ENCODE measurements at regions not wholly inside any gene's neighbourhood (a gene's known extent, or its start where the extent isn't known, plus 50 kb on each side); places are given as distances from the start of the nearest gene placed in this dataset.

DNA sequence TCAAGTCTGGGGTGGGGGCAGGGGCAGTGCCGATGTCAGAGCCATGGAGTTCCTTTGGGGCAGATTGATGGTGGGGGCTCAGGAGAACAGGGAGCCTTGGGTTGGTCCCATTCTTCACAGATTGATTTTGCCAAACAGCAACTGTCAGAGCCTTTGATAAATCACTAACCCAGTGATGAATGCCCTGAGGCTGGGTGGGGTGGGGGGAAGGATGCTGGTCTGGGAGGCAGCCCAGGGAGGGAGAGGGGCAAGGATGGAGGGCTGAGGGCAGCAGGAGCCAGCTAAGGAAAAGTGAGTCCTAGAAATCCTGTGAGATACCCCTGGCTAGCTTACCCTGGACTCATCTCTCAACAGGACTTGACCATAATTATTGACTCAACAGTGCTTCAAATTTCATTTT is 60.1 kb upstream of the ARAP3 start:
- ATAC-seq (no peak), DNase-seq (no peak)
- no peak overlapping the region for H3K27ac ChIP-seq (ENCODE audit: low read depth, low read length)
- no peaks in the 10 kb centered on the region for H3K4me1 ChIP-seq (ENCODE audit: control insufficient read depth in 2 of 2, insufficient read depth in 2 of 2, low read length in 2 of 2)
- no peak overlapping the region for H3K4me3 ChIP-seq (ENCODE audit: low read length)
- no peaks in the 10 kb centered on the region for H3K27me3 ChIP-seq (ENCODE audit: control insufficient read depth in 2 of 2, insufficient read depth in 2 of 2, low read length in 2 of 2)
- H3K9me3 ChIP-seq (ENCODE audit: control insufficient read depth in 2 of 3, low read length in 3 of 3) = no peaks in the 10 kb centered on the region
- ChIA-PET CTCF (no interaction called here), POLR2A (no interaction called here)
- no peak overlapping the region for H3K4me3 Mint-ChIP-seq
- no peaks in the 10 kb centered on the region for H3K36me3 ChIP-seq (ENCODE audit: control insufficient read depth in 2 of 3, insufficient read depth in 3 of 3, low read length in 3 of 3)
- H3K9me3 Mint-ChIP-seq = peaks cover 0 to 3% (median 0%) of the 10 kb centered on the region in 11 donors
- no peaks in the 10 kb centered on the region for H3K4me1 Mint-ChIP-seq
- peaks cover 0 to 4% (median 0%) of the 10 kb centered on the region in 5 donors for H3K36me3 Mint-ChIP-seq
- H3K27ac Mint-ChIP-seq = no peak overlapping the region
- H3K27me3 Mint-ChIP-seq = peaks cover 15 to 66% (median 59%) of the 10 kb centered on the region in 5 donors
- intact Hi-C loops (cut with micrococcal nuclease) = no loop called here

- no peak for ATAC-seq
- H3K27me3 Mint-ChIP-seq = peaks cover 18 to 65% (median 60%) of the 10 kb centered on the region in 5 donors
- H3K4me1 Mint-ChIP-seq = no peaks in the 10 kb centered on the region
- ChIA-PET POLR2A (no interaction called here), CTCF (no interaction called here)
- intact Hi-C loops (cut with micrococcal nuclease) = no loop called here
- H3K36me3 Mint-ChIP-seq = peaks cover 0 to 4% (median 0%) of the 10 kb centered on the region in 5 donors
- H3K4me1 ChIP-seq (ENCODE audit: control insufficient read depth in 2 of 2, insufficient read depth in 2 of 2, low read length in 2 of 2) = no peaks in the 10 kb centered on the region
- H3K27me3 ChIP-seq (ENCODE audit: control insufficient read depth in 2 of 2, insufficient read depth in 2 of 2, low read length in 2 of 2) = no peaks in the 10 kb centered on the region
- H3K4me3 ChIP-seq (ENCODE audit: low read length) = no peak overlapping the region
- no peak overlapping the region for H3K4me3 Mint-ChIP-seq
- H3K27ac Mint-ChIP-seq = no peak overlapping the region
- no peaks in the 10 kb centered on the region for H3K36me3 ChIP-seq (ENCODE audit: control insufficient read depth in 2 of 3, insufficient read depth in 3 of 3, low read length in 3 of 3)
- DNase-seq = no peak
- no peak overlapping the region for H3K27ac ChIP-seq (ENCODE audit: low read depth, low read length)
- H3K9me3 ChIP-seq (ENCODE audit: control insufficient read depth in 2 of 3, low read length in 3 of 3) = no peaks in the 10 kb centered on the region
- peaks cover 0 to 5% (median 0%) of the 10 kb centered on the region in 11 donors for H3K9me3 Mint-ChIP-seq
Observed at GRCh38 chr5:141740885-141741284, 58.9 kb upstream of the ARAP3 start.

- H3K9me3 Mint-ChIP-seq = peaks cover 0 to 5% (median 0%) of the 10 kb centered on the region in 11 donors
- DNase-seq = no peak
- H3K27ac Mint-ChIP-seq = no peak overlapping the region
- H3K27me3 Mint-ChIP-seq = peaks cover 11 to 60% (median 49%) of the 10 kb centered on the region in 5 donors
- CTCF ChIA-PET = no interaction called here
- H3K27me3 ChIP-seq (ENCODE audit: control insufficient read depth in 2 of 2, insufficient read depth in 2 of 2, low read length in 2 of 2) = peaks cover 0 to 2% of the 10 kb centered on the region in 2 donors
- H3K27ac ChIP-seq (ENCODE audit: low read depth, low read length) = no peak overlapping the region
- H3K4me3 ChIP-seq (ENCODE audit: low read length) = no peak overlapping the region
- no peaks in the 10 kb centered on the region for H3K4me1 ChIP-seq (ENCODE audit: control insufficient read depth in 2 of 2, insufficient read depth in 2 of 2, low read length in 2 of 2)
- H3K36me3 ChIP-seq (ENCODE audit: control insufficient read depth in 2 of 3, insufficient read depth in 3 of 3, low read length in 3 of 3) = no peaks in the 10 kb centered on the region
- no peak overlapping the region for H3K4me3 Mint-ChIP-seq
- intact Hi-C loops (cut with micrococcal nuclease) = no loop called here
- no peaks in the 10 kb centered on the region for H3K4me1 Mint-ChIP-seq
- peaks cover 0 to 4% (median 0%) of the 10 kb centered on the region in 5 donors for H3K36me3 Mint-ChIP-seq
- no peaks in the 10 kb centered on the region for H3K9me3 ChIP-seq (ENCODE audit: control insufficient read depth in 2 of 3, low read length in 3 of 3)
- no peak for ATAC-seq
- POLR2A ChIA-PET = no interaction called here
Observed at GRCh38 chr5:141737535-141737934, 55.5 kb upstream of the ARAP3 start.

DNA sequence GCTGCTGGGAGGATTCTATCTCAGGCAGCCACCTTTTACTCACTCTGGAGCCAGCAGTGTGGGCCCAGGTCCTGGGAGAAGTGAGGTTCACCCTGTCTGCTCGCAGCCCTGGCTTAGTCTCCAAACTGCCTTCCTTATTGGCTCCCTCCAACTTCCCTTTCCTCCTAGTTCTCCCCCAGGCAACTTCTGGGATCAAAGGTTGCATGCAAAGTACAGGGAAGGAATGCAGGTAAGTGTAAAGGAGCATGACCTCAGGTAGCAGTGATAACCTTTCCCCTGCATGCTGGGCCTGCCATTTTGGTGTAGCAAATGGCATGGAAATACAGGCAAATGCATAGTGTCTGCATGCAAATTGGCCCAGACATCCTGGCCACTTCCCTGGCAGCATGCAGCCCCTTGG is 53.8 kb upstream of the ARAP3 start:
- H3K27me3 Mint-ChIP-seq = peaks cover 11 to 60% (median 46%) of the 10 kb centered on the region in 5 donors
- intact Hi-C loops (cut with micrococcal nuclease) = no loop called here

GRCh38 chr5:141734501-141735229 is 52.6 kb upstream of the ARAP3 start:
- no peak overlapping the region for H3K4me3 Mint-ChIP-seq
- no peak for ATAC-seq
- ChIA-PET POLR2A (no interaction called here), CTCF (no interaction called here)
- no peaks in the 10 kb centered on the region for H3K36me3 Mint-ChIP-seq
- H3K9me3 ChIP-seq (ENCODE audit: control insufficient read depth in 2 of 3, low read length in 3 of 3) = no peaks in the 10 kb centered on the region
- H3K4me3 ChIP-seq (ENCODE audit: low read length) = no peak overlapping the region
- no peaks in the 10 kb centered on the region for H3K36me3 ChIP-seq (ENCODE audit: control insufficient read depth in 2 of 3, insufficient read depth in 3 of 3, low read length in 3 of 3)
- DNase-seq = peak in 6 of 9 donors; percentile 11 to 39 (median 22)
- no peaks in the 10 kb centered on the region for H3K4me1 ChIP-seq (ENCODE audit: control insufficient read depth in 2 of 2, insufficient read depth in 2 of 2, low read length in 2 of 2)
- peaks cover 0 to 2% of the 10 kb centered on the region in 2 donors for H3K27me3 ChIP-seq (ENCODE audit: control insufficient read depth in 2 of 2, insufficient read depth in 2 of 2, low read length in 2 of 2)
- peaks cover 0 to under 1% (median 0%) of the 10 kb centered on the region in 7 donors for H3K4me1 Mint-ChIP-seq
- intact Hi-C loops (cut with micrococcal nuclease) = loop anchor here in 1 of 2 donors (1.0 kb wide), 1 partner anchor 20 kb away; no protein-coding TSS in a partner anchor
- H3K27me3 Mint-ChIP-seq = peaks cover 9 to 51% (median 39%) of the 10 kb centered on the region in 5 donors
- no peak overlapping the region for H3K27ac ChIP-seq (ENCODE audit: low read depth, low read length)
- peaks cover 0 to 5% (median 0%) of the 10 kb centered on the region in 11 donors for H3K9me3 Mint-ChIP-seq
- H3K27ac Mint-ChIP-seq = no peak overlapping the region

More for the DNA sequence above, 53.8 kb upstream of the ARAP3 start:
- no peak for DNase-seq
- Mint-ChIP-seq H3K4me1 (no peaks in the 10 kb centered on the region), H3K4me3 (no peak overlapping the region), H3K9me3 (peaks cover 0 to 5% (median 0%) of the 10 kb centered on the region in 11 donors), H3K36me3 (peaks cover 0 to 3% (median 0%) of the 10 kb centered on the region in 5 donors), H3K27ac (no peak overlapping the region)
- Histone ChIP-seq H3K4me3 (ENCODE audit: low read length) (no peak overlapping the region), H3K27ac (ENCODE audit: low read depth, low read length) (no peak overlapping the region), H3K4me1 (ENCODE audit: control insufficient read depth in 2 of 2, insufficient read depth in 2 of 2, low read length in 2 of 2) (no peaks in the 10 kb centered on the region), H3K27me3 (ENCODE audit: control insufficient read depth in 2 of 2, insufficient read depth in 2 of 2, low read length in 2 of 2) (peaks cover 0 to 2% of the 10 kb centered on the region in 2 donors), H3K9me3 (ENCODE audit: control insufficient read depth in 2 of 3, low read length in 3 of 3) (no peaks in the 10 kb centered on the region), H3K36me3 (ENCODE audit: control insufficient read depth in 2 of 3, insufficient read depth in 3 of 3, low read length in 3 of 3) (no peaks in the 10 kb centered on the region)
- ATAC-seq = no peak
- ChIA-PET POLR2A (no interaction called here), CTCF (no interaction called here)

- Mint-ChIP-seq H3K36me3 (no peaks in the 10 kb centered on the region), H3K9me3 (peaks cover 0 to 5% (median 0%) of the 10 kb centered on the region in 11 donors), H3K4me3 (no peak overlapping the region), H3K4me1 (peaks cover 0 to 9% (median 4%) of the 10 kb centered on the region in 7 donors), H3K27me3 (peaks cover 10 to 39% (median 31%) of the 10 kb centered on the region in 5 donors), H3K27ac (no peak overlapping the region)
- Histone ChIP-seq H3K27ac (ENCODE audit: low read depth, low read length) (no peak overlapping the region), H3K9me3 (ENCODE audit: control insufficient read depth in 2 of 3, low read length in 3 of 3) (no peaks in the 10 kb centered on the region), H3K4me3 (ENCODE audit: low read length) (no peak overlapping the region), H3K4me1 (ENCODE audit: control insufficient read depth in 2 of 2, insufficient read depth in 2 of 2, low read length in 2 of 2) (no peaks in the 10 kb centered on the region), H3K27me3 (ENCODE audit: control insufficient read depth in 2 of 2, insufficient read depth in 2 of 2, low read length in 2 of 2) (peaks cover 0 to 2% of the 10 kb centered on the region in 2 donors), H3K36me3 (ENCODE audit: control insufficient read depth in 2 of 3, insufficient read depth in 3 of 3, low read length in 3 of 3) (no peaks in the 10 kb centered on the region)
- ATAC-seq = no peak
- intact Hi-C loops (cut with micrococcal nuclease) = no loop called here
- ChIA-PET CTCF (no interaction called here), POLR2A (no interaction called here)
- no peak for DNase-seq
Observed at GRCh38 chr5:141733198-141733597, 51.2 kb upstream of the ARAP3 start.

GRCh38 chr5:141732417-141732816 is 50.4 kb upstream of the ARAP3 start:
- intact Hi-C loops (cut with micrococcal nuclease) = no loop called here
- CTCF ChIA-PET = no interaction called here
- peaks cover 7 to 36% (median 23%) of the 10 kb centered on the region in 5 donors for H3K27me3 Mint-ChIP-seq

More at GRCh38 chr5:141732417-141732816, 50.4 kb upstream of the ARAP3 start:
- no peak overlapping the region for H3K27ac ChIP-seq (ENCODE audit: low read depth, low read length)
- H3K4me1 ChIP-seq (ENCODE audit: control insufficient read depth in 2 of 2, insufficient read depth in 2 of 2, low read length in 2 of 2) = no peaks in the 10 kb centered on the region
- H3K27ac Mint-ChIP-seq = no peak overlapping the region
- no peaks in the 10 kb centered on the region for H3K9me3 ChIP-seq (ENCODE audit: control insufficient read depth in 2 of 3, low read length in 3 of 3)
- POLR2A ChIA-PET = no interaction called here
- H3K9me3 Mint-ChIP-seq = peaks cover 0 to 5% (median 0%) of the 10 kb centered on the region in 11 donors
- H3K36me3 Mint-ChIP-seq = no peaks in the 10 kb centered on the region
- no peak overlapping the region for H3K4me3 ChIP-seq (ENCODE audit: low read length)
- no peak overlapping the region for H3K4me3 Mint-ChIP-seq
- H3K4me1 Mint-ChIP-seq = peaks cover 0 to 9% (median 4%) of the 10 kb centered on the region in 7 donors
- no peaks in the 10 kb centered on the region for H3K36me3 ChIP-seq (ENCODE audit: control insufficient read depth in 2 of 3, insufficient read depth in 3 of 3, low read length in 3 of 3)
- H3K27me3 ChIP-seq (ENCODE audit: control insufficient read depth in 2 of 2, insufficient read depth in 2 of 2, low read length in 2 of 2) = peaks cover 0 to 2% of the 10 kb centered on the region in 2 donors
- ATAC-seq (no peak), DNase-seq (no peak)

Measured in naive thymus-derived CD4-positive, alpha-beta T cell (primary cell).